ENCODE measurements at regions not wholly inside any gene's neighbourhood (a gene's known extent, or its start where the extent isn't known, plus 50 kb on each side); places are given as distances from the start of the nearest gene placed in this dataset.
A peak's percentile ranks its signal among the peaks of the same experiment; 100 is the strongest.

DNA sequence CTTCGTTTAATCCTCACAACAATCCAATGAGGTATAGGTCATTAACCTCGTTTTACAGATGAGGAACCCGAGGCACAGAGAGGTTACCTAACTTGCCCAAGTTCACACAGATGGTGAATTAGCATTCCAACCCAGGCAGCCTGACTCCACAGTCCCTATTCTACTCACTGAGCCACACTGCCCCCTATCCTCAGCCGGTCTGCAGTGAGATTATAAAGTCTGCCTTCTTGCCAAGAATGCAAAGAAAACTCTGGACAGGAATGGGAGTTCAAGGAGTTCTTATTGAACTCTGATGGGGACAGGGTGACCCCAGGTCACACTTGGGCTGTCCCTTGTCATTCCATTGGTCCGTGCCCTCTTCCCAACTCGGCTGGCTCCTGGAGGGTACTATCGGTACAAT is 94.0 kb upstream of the KCNK12 start:
- no peaks in the 10 kb centered on the region for H3K36me3 ChIP-seq
- H3K27me3 ChIP-seq (ENCODE audit: low read depth), result no peaks in the 10 kb centered on the region
- ATAC-seq, result peak in 1 of 2 donors; percentile 41
- no peak overlapping the region for H3K27ac ChIP-seq
- TF ChIP-seq, protein P1, sequence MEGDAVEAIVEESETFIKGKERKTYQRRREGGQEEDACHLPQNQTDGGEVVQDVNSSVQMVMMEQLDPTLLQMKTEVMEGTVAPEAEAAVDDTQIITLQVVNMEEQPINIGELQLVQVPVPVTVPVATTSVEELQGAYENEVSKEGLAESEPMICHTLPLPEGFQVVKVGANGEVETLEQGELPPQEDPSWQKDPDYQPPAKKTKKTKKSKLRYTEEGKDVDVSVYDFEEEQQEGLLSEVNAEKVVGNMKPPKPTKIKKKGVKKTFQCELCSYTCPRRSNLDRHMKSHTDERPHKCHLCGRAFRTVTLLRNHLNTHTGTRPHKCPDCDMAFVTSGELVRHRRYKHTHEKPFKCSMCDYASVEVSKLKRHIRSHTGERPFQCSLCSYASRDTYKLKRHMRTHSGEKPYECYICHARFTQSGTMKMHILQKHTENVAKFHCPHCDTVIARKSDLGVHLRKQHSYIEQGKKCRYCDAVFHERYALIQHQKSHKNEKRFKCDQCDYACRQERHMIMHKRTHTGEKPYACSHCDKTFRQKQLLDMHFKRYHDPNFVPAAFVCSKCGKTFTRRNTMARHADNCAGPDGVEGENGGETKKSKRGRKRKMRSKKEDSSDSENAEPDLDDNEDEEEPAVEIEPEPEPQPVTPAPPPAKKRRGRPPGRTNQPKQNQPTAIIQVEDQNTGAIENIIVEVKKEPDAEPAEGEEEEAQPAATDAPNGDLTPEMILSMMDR (IDR thresholded peaks at IDR 0.05), result no peak
- no peak overlapping the region for H3K4me3 ChIP-seq
- H3K4me1 ChIP-seq, result no peaks in the 10 kb centered on the region
- no peak for DNase-seq
- intact Hi-C loops (cut with DNase I), result no loop called here
- H3K9me3 ChIP-seq, result no peaks in the 10 kb centered on the region

DNA sequence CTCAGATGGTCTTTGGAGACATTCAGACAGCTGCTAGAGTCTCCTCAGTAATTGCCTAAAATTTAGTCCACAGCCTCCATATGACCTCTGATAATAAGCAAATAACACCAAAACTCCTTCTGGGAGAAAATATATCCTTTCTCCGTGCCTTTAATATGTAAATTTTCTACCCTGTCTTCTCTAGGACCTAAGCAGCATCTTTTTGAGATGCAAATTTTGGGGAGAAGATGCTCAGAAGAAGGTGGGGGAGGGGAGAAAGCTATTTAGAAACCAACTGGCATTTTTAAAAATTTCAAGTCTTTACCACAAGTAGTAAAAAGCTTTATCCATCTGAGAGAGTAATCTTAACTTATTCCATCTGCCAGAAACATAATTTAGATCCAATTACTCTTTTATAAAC is 91.8 kb upstream of the KCNK12 start:
- TF ChIP-seq, protein P1 (IDR thresholded peaks at IDR 0.05), result no peak
- H3K4me3 ChIP-seq, result no peak overlapping the region
- no peak for ATAC-seq

DNA sequence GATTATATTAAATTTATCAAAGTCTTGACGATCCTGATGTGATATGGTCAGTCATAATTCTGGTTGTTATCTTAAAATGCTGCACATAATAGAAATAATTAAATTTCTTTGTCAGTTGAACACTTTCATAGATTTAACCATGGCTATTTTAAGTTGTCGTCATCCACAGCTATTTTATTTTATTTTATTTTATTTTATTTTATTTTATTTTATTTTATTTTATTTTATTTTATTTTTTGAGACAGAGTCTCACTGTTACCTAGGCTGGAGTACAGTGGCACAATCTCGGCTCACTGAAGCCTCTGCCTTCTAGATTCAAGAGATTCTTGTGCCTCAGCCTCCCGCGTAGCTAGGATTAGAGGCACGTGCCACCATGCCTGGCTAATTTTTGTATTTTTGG is 90.5 kb upstream of the KCNK12 start:
- ATAC-seq (no peak), DNase-seq (no peak)
- TF ChIP-seq, protein P1 (IDR thresholded peaks at IDR 0.05), result no peak
- H3K4me1 ChIP-seq, result no peaks in the 10 kb centered on the region
- no peak overlapping the region for H3K27ac ChIP-seq
- H3K27me3 ChIP-seq (ENCODE audit: low read depth), result no peaks in the 10 kb centered on the region
- intact Hi-C loops (cut with DNase I), result no loop called here
- no peaks in the 10 kb centered on the region for H3K36me3 ChIP-seq
- H3K9me3 ChIP-seq, result no peaks in the 10 kb centered on the region
- no peak overlapping the region for H3K4me3 ChIP-seq

More for the DNA sequence above, 91.8 kb upstream of the KCNK12 start:
- Histone ChIP-seq H3K27ac (no peak overlapping the region), H3K4me1 (no peaks in the 10 kb centered on the region), H3K36me3 (no peaks in the 10 kb centered on the region), H3K27me3 (ENCODE audit: low read depth) (no peaks in the 10 kb centered on the region), H3K9me3 (no peaks in the 10 kb centered on the region)
- intact Hi-C loops (cut with DNase I), result no loop called here
- no peak for DNase-seq

DNA sequence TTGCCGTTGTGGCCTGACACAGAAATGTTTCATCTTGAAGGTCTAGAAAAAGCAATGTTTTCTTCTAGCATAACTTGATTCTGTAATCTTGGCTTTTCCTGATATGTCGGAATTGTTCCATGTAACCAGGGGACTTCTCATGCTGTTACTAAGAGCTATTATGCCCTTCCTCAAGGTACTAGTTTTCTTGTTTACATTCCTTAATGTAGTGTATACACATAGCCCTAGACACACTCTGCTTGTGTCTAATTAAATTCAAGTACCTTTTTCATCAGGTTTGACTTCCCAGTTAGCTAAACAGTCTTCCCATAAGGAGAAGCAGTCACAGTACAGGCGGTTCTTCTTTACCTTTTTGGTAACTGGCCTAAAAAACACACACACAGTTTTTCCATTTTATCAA is 89.4 kb upstream of the KCNK12 start:
- DNase-seq (no peak), ATAC-seq (peak; percentile 47 to 51)
- Histone ChIP-seq H3K36me3 (no peaks in the 10 kb centered on the region), H3K27ac (no peak overlapping the region), H3K27me3 (ENCODE audit: low read depth) (no peaks in the 10 kb centered on the region), H3K4me3 (no peak overlapping the region), H3K4me1 (no peaks in the 10 kb centered on the region), H3K9me3 (no peaks in the 10 kb centered on the region)
- intact Hi-C loops (cut with DNase I), result no loop called here
- TF ChIP-seq, protein P1 (IDR thresholded peaks at IDR 0.05), result no peak

DNA sequence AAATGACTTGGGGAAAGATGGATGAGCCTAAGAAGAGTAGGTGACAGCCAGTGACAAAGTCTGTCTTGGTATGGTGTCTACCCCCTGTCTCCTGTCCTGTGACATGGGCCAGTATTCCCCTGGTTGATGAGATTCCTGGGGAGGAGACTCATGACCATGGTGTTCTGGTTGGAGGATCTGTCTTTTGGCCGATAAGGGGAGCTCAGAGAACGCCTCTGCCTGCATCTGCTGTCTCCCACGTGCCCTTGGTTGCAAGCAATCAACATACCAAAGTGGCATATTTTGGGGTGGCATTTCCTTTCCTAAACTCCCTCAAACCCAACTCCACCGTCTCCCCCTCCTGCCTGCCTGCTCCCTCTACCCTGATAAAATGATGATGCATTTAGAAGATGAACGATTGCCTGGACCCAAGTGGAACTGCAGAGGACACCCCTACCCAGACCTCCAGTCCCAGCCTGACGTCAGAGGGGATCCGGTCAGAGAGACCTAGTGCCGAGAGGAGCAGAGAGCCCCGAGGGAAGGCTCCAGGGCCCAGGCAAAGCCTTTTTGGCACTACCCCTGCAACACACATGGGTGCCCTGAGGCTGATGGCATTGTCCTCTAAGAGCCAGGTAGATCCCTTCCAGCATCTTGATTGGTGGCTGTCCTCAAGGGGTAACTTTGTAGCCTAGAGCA is 88.0 kb upstream of the KCNK12 start:
- TF ChIP-seq, protein P1 (IDR thresholded peaks at IDR 0.05), result no peak
- Histone ChIP-seq H3K36me3 (no peaks in the 10 kb centered on the region), H3K4me3 (no peak overlapping the region), H3K27me3 (ENCODE audit: low read depth) (no peaks in the 10 kb centered on the region), H3K27ac (no peak overlapping the region), H3K4me1 (no peaks in the 10 kb centered on the region), H3K9me3 (no peaks in the 10 kb centered on the region)
- no peak for DNase-seq
- ATAC-seq, result no peak
- intact Hi-C loops (cut with DNase I), result no loop called here

Data from lower lobe of right lung (tissue), 2 donors.